CD4-positive, alpha-beta T cell treated with Interleukin-17A for 1 hour (primary cell): ENCODE measurements at regions not wholly inside any gene's neighbourhood (a gene's known extent, or its start where the extent isn't known, plus 50 kb on each side); places are given as distances from the start of the nearest gene placed in this dataset.
"Not testable (repeated sequence)": the region's sequence is repeated elsewhere in the genome, so short reads cannot be mapped to it uniquely, and the experiment has no call there.

Source experiments
- DNase-seq: peaks from one replicate; pipeline ENCODE4 v3.0.0-alpha.2; 2020

DNA sequence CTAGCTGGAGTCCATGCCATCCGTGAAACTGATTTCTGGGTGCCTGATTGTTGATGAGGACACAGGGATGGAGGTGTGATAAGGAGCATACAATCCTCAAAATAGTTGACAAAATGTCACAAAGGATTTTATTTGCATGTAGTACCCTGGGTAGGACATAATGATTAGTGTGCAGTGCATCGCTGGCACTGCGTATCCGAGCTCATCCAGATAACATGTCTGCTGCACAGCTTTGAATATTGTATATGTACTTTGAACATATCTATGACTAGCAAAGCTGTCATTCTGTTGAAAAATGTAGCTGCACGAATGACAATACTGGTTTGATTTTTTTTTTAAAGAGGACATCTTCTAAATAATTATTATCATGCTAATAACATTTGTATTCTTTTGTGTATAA lies 529.7 kb upstream of the FANCL start:
- DNase-seq: no peak

- DNase-seq: no peak
These were observed 528.7 kb upstream of the FANCL start for GRCh38 chr2:58769864-58770234.

DNA sequence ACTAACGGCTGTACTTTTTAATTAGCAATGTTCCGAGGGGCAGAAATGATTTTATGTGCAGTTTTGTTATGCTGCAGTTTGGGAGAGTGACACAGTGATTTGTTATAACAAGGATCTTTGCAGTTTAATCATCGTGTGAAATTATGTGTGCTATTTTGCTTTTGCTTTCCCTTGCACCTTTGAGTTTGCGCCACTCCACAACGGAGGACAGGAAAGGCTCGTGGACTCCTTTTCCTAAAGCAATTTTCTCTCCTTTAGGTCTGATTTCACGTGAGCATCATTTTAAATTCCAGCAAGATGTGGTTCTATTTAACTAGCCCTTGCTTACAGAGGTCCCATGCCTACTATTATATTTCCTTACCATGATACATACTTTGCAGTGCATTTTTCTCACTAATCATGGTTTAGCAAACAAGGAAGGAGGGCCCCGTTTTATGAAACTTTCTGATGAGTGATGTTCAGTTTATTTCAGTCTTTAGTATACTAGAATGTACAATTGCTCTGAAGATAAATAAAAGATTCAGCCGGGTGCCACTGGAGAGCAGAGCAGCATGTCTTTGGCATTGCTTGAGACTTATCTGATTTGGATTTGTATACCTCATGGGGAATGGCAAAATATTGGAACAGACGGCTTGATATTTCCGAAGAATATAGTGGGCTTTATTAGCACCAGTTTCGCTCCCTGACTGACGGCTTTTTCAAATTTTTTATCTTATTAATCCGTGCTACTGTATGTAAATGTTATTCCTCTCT lies 528.2 kb upstream of the FANCL start:
- no peak for DNase-seq

GRCh38 chr2:58768715-58769080 lies 527.6 kb upstream of the FANCL start:
- DNase-seq: no peak

DNA sequence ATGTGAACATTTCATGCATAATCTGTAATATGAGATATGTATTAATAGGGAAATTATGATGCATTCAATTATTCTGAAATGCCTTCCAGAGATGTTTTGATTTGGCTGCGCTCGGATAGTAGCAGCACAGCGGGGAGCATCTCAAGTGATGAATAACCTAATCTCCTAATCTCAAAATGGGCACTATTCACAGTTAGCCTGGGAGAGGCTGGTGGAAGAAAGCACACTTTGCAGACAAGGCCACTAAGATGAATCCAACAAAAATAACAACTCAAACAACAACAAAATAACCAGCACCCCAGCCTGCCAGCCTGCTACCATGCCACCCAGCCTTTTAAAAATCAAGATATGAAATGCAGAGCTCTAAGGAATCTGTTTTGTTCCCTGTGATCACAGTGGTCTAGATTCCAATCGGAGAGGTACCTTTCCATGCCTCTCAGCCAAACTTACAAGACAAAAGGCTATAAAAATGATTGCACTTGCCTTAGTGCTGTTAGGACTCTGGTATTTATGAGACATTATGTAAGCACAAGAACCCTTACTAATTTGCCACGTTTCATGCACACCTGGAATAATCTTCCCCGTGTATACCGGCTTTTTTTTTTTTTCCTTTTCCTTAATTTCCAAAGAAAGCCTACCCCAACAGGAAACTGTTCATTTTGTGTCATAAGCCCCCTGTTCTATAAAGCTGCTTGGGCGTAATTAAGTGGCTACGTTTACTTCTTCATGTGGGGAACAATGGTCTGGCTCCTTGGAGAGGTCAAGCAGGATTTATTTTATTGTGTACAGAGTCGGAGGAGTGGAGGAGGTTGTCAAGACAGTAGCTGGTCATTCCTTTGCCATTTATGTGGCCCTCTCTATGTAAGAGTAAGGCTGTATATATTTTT lies 526.9 kb upstream of the FANCL start:
- no peak for DNase-seq

GRCh38 chr2:58764338-58765104 lies 523.4 kb upstream of the FANCL start:
- DNase-seq: no peak

DNA sequence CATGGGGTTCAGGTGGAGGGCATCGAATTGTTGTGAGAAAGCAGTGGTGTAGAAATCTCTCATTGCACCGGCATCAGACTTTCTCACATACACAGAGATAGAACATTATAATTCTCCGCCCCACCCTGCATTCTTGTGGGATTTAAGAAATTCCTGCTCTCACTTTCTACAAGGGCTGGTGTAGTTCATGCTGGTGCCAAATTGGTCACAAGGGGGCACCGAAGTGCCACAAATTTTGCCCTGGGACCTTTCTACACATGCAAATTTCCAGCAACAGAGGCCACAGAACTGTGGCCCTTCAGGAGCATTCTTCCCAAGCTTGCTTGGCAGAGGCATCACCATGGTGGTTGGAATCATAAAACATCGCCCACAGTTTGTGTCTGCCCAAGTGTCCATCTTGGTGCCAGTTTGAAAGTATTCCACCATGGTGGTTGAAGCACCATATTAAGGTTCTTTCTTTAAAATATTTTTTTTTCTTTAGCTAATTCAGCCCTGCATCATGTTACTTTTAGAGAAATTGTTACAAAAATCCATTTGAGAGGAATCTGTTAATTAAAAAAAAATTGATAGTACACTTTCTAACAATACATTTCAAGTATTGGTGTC lies 521.2 kb upstream of the FANCL start:
- peak; percentile 5 for DNase-seq

- no peak for DNase-seq
These were observed 516.8 kb upstream of the FANCL start for GRCh38 chr2:58757971-58758370.

GRCh38 chr2:58756336-58756735 lies 515.2 kb upstream of the FANCL start:
- no peak for DNase-seq

GRCh38 chr2:58752507-58752906 lies 511.4 kb upstream of the FANCL start:
- DNase-seq: not testable (repeated sequence)

DNA sequence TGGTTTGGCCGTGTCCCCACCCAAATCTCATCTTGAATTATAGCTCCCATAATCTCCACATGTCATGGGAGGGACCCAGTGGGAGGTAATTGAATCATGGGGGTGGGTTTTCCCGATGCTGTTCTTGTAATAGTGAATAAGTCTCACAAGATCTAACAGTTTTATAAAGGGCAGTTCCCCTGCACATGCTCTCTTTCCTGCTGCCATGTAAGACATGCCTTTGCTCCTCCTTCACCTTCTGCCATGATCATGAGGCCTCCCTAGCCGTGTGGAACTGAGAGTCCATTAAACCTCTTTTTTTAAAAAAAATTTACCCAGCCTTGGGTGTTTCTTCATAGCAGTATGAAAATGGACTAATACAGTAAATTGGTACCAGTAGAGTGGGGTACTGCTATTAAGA lies 510.6 kb upstream of the FANCL start:
- DNase-seq: not testable (repeated sequence)

DNA sequence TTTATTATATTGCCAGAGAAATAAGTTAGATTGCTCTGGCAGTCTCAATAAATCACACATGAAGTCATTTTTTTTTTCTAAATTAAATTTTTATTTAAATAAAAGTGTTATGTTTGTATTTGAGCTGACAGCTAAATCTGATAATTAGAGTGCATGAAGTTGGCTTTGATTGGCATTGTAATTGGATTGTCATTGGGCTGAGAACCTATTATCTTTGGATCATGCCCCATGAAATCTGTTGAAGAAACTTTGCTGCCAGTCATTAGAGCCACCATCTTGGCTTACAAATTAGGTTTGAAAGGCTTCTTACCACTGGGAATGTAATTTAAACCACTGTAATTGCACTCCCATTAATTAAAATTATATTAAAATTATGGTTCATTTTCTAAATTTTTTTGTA lies 507.9 kb upstream of the FANCL start:
- no peak for DNase-seq

DNA sequence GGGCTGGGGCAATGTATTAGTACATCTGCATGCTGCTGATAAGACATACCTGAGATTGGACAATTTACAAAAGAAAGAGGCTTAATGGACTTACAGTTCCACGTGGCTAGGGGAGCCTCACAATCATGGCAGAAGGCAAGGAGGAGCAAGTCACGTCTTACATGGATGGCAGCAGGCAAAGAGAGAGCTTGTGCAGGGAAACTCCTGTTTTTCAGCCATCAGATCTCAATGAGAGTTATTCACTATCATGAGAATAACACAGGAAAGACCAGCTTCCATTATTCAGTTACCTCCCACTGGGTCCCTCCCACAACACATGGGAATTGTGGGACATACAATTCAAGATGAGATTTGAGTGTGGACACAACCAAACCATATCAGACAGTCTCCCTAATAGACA lies 504.2 kb upstream of the FANCL start:
- not testable (repeated sequence) for DNase-seq

DNA sequence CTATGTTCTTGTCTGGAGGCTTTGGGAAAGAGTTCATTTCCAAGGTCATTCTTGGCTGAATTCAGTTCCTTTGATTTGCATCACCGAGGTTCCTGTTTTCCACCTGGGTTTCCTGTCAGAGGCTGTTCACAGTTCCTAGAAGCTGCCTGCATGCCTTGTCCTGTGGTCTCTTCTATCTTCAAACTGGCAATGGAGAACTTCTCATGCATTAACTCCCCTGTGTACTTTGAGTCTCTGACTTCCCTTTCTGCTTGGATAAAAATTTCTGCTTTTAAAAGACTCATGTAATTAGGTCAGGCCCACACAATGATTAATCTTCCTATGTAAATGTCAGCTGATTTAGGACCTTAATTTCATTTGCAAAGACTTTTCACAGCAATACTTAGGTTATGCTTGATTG lies 499.3 kb upstream of the FANCL start:
- no peak for DNase-seq

DNA sequence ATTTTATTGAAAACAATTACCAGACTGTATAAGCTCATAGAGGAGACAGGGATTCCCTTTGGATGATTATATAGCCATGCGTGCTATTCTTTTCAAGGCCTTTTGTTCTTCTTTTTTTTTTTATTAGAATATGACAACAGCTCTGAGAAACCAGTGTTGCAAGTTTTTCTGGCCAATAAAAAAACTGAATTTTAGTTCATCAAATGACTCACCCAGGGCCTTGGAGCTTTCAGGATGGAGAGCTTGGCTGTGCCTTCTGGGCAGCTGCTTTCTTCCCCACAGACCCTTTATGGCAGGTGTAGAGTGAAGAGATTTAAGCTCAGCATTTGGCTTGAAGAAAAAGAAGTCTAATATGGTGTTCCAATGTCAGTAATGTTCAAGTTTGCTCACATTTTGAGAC lies 497.9 kb upstream of the FANCL start:
- DNase-seq: no peak

GRCh38 chr2:58734365-58734764 lies 493.2 kb upstream of the FANCL start:
- no peak for DNase-seq

GRCh38 chr2:58732999-58733398 lies 491.9 kb upstream of the FANCL start:
- no peak for DNase-seq

GRCh38 chr2:58731488-58731869 lies 490.4 kb upstream of the FANCL start:
- DNase-seq: no peak

- no peak for DNase-seq
These were observed 489.8 kb upstream of the FANCL start for GRCh38 chr2:58730764-58731487.

DNA sequence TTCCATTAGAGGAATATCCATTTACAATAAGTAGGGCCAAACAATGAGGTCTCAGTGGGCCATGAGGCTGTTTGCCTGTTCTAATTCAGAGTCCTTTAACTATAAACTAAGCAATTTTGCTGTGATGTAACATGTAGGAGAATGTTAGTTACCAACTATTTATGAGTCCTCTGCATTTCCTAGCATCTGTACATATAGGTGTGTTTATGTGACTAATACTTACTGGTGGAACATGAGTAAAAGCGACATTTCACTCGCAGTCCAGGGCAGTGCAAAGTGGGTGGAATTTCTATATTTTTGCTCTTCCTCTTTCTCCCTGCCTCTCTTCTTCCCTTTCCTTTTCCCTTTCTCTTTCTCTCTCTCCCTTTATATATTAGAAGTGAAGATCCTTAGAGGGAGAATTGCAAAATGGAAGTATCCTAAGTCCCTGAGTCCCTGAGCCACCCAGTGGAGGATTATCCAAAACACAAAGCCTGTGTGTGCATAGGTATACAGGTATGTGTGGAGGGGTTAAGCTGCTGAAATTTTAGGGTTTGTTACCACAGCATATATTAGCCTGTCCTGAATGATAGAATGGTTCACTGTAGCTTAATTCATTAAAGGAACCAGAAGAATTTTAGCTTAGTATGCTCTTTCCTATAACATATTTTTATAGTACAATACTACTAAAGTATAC lies 487.0 kb upstream of the FANCL start:
- no peak for DNase-seq

DNA sequence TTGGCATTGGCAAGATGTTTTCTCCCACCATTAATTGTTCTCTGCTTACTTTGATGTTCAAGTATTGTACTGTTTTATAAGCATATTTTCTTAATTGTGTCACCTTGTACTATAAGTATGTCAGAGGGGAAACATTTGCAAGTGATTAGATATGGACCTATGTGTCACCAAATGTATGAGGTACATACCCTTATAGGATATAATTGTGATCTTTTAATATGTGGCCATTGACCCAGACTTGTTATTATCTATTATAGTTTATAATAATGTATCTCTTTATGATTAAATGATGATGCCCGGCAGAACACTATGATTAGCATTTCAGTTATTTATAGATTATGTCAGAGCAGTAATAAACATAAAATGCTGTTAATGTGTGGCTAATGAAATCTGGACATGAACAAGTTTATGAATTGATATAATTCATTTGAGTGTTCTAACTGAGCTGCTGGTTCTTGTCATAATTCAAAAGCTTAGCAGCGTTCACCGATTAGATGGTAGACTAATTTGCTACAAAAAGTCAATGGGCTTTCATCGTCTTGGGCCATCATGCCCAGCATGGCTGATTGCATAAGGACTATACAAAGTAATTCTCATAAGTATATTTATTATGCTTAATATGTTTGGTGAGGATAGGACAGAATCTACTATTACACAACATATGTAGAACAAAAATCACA lies 480.9 kb upstream of the FANCL start:
- DNase-seq: no peak
